ENCODE measurements at regions not wholly inside any gene's neighbourhood (a gene's known extent, or its start where the extent isn't known, plus 50 kb on each side); places are given as distances from the start of the nearest gene placed in this dataset.

- Histone ChIP-seq H3K27me3 (no peaks in the 10 kb centered on the region), H3K27ac (no peak overlapping the region), H3K36me3 (no peaks in the 10 kb centered on the region), H3K9me3 (no peaks in the 10 kb centered on the region), H3K4me3 (no peak overlapping the region), H3K4me1 (no peaks in the 10 kb centered on the region)
- DNase-seq (no peak), ATAC-seq (no peak)
- no peak for TF ChIP-seq CTCF (IDR thresholded peaks at IDR 0.05)
- TF ChIP-seq POLR2A (IDR thresholded peaks at IDR 0.05) = no peak
- WGBS (ENCODE audit: insufficient coverage, low coverage, low lambda C conversion rate, missing lambda C conversion rate) = 35% methylated on average over 5 of the region's 5 CpGs
- intact Hi-C loops (cut with DNase I) = no loop called here
These were observed 98.7 kb upstream of the TMEM132C start for GRCh38 chr12:128168273-128168672.

- no peaks in the 10 kb centered on the region for H3K27me3 ChIP-seq
- no peaks in the 10 kb centered on the region for H3K36me3 ChIP-seq
- H3K4me1 ChIP-seq = no peaks in the 10 kb centered on the region
- TF ChIP-seq POLR2A (IDR thresholded peaks at IDR 0.05) (no peak), CTCF (IDR thresholded peaks at IDR 0.05) (no peak)
- intact Hi-C loops (cut with DNase I) = no loop called here
- DNase-seq = no peak
- no peak overlapping the region for H3K27ac ChIP-seq
- no peak for ATAC-seq
- 43% methylated on average over 5 of the region's 9 CpGs for WGBS (ENCODE audit: insufficient coverage, low coverage, low lambda C conversion rate, missing lambda C conversion rate)
- no peaks in the 10 kb centered on the region for H3K9me3 ChIP-seq
- no peak overlapping the region for H3K4me3 ChIP-seq
These were observed 96.8 kb upstream of the TMEM132C start for GRCh38 chr12:128170181-128170580.

DNA sequence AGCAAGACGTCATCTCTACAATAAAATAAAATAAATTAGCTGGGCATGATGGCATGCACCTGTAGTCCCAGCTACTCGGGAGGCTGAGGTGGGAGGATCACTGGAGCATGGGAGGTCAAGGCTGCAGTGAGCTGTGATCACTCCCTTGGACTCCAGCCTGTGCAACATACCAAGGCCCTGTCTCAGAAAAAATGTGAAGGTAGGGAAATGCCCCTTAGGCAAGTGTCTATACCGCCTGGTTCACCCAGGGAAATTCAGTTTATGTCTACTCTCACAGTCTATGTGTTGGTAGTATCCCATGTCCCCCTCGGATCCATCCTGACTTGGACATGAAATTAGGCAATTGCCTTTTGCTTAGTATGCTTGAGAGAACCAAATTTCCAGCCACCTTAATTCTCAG is 88.4 kb upstream of the TMEM132C start:
- DNase-seq (no peak), ATAC-seq (no peak)
- TF ChIP-seq POLR2A (IDR thresholded peaks at IDR 0.05) = no peak
- TF ChIP-seq CTCF (IDR thresholded peaks at IDR 0.05) = no peak
- WGBS (ENCODE audit: insufficient coverage, low coverage, low lambda C conversion rate, missing lambda C conversion rate) = 33% methylated on average over 2 of the region's 4 CpGs
- no peaks in the 10 kb centered on the region for H3K36me3 ChIP-seq
- no peaks in the 10 kb centered on the region for H3K4me1 ChIP-seq
- H3K27me3 ChIP-seq = no peaks in the 10 kb centered on the region
- no peaks in the 10 kb centered on the region for H3K9me3 ChIP-seq
- H3K27ac ChIP-seq = no peak overlapping the region
- H3K4me3 ChIP-seq = no peak overlapping the region
- intact Hi-C loops (cut with DNase I) = no loop called here

DNA sequence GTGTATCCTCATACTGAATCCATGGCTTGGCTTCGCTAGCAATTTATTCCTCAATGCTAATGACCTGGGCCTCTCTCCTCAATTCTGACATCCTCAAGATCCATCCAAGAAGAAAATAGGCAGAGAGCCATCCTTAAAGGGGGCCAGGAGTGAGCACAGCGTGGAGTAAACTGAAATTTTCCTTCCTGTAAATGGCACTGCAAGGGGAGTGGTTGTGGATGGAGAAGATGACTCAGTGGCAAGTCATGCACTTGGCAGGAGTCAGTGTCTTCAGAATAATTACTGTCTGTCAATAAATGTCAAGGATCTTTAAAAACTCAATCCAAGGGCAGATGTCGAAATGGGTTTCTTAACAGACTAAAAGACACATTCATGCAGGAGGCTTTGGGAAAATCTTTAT is 88.0 kb upstream of the TMEM132C start:
- TF ChIP-seq POLR2A (IDR thresholded peaks at IDR 0.05) (no peak), CTCF (IDR thresholded peaks at IDR 0.05) (no peak)
- Histone ChIP-seq H3K4me3 (no peak overlapping the region), H3K36me3 (no peaks in the 10 kb centered on the region), H3K27me3 (no peaks in the 10 kb centered on the region), H3K9me3 (no peaks in the 10 kb centered on the region), H3K27ac (no peak overlapping the region), H3K4me1 (no peaks in the 10 kb centered on the region)
- DNase-seq (no peak), ATAC-seq (no peak)
- intact Hi-C loops (cut with DNase I) = no loop called here
- 35% methylated on average over 3 of the region's 3 CpGs for WGBS (ENCODE audit: insufficient coverage, low coverage, low lambda C conversion rate, missing lambda C conversion rate)

DNA sequence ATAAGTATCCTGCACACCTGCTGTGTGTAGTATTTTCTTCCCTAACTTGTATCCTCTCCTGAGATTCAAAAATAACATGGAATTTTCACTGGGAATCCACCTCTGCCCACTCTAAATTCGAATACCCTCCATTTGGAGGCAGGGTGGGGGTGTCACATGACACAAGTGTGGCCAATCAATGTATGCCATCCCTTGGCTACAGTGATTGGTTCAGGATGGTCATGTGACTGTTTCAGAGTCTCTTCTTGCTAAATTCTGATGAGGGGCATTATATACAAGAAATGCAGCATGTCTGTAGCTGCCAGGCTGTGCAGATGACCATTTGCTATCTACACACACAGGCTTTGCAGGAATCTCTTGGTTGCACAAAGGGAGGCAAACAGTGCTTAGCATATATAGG is 86.8 kb upstream of the TMEM132C start:
- Histone ChIP-seq H3K9me3 (no peaks in the 10 kb centered on the region), H3K4me3 (no peak overlapping the region), H3K27me3 (no peaks in the 10 kb centered on the region), H3K4me1 (no peaks in the 10 kb centered on the region), H3K27ac (no peak overlapping the region), H3K36me3 (no peaks in the 10 kb centered on the region)
- WGBS (ENCODE audit: insufficient coverage, low coverage, low lambda C conversion rate, missing lambda C conversion rate) = 11% methylated on average over 1 of the region's 1 CpG
- TF ChIP-seq POLR2A (IDR thresholded peaks at IDR 0.05) = no peak
- no peak for TF ChIP-seq CTCF (IDR thresholded peaks at IDR 0.05)
- intact Hi-C loops (cut with DNase I) = no loop called here
- ATAC-seq = no peak
- no peak for DNase-seq
